NCI-H187 treated with DMSO at 0.1 percent for 48 hours (cell line): ENCODE measurements at regions not wholly inside any gene's neighbourhood (a gene's known extent, or its start where the extent isn't known, plus 50 kb on each side); places are given as distances from the start of the nearest gene placed in this dataset.

Source experiments
- DNase-seq: peaks from one replicate; lab custom pipeline; 2025; lab: John Stamatoyannopoulos, UW

- DNase-seq: no peak
Measured at GRCh38 chr16:63617047-63617989, 1504.5 kb downstream of the CDH11 start.

GRCh38 chr16:63614429-63614828 lies 1507.4 kb downstream of the CDH11 start:
- DNase-seq: no peak

GRCh38 chr16:63613701-63614100 lies 1508.2 kb downstream of the CDH11 start:
- DNase-seq: no peak

GRCh38 chr16:63612462-63613227 lies 1509.2 kb downstream of the CDH11 start:
- DNase-seq: no peak

- no peak for DNase-seq
Measured at GRCh38 chr16:63606778-63607177, 1515.1 kb downstream of the CDH11 start.

GRCh38 chr16:63602206-63602927 lies 1519.5 kb downstream of the CDH11 start:
- DNase-seq: no peak

GRCh38 chr16:63596716-63597115 lies 1525.1 kb downstream of the CDH11 start:
- DNase-seq: no peak

GRCh38 chr16:63592852-63593251 lies 1529.0 kb downstream of the CDH11 start:
- DNase-seq: no peak

GRCh38 chr16:63581570-63581969 lies 1540.3 kb downstream of the CDH11 start:
- DNase-seq: no peak

GRCh38 chr16:63578791-63579190 lies 1542.6 kb upstream of the CDH8 start:
- no peak for DNase-seq

- DNase-seq: no peak
Measured at GRCh38 chr16:63577891-63578290, 1541.7 kb upstream of the CDH8 start.

GRCh38 chr16:63575041-63575440 lies 1538.8 kb upstream of the CDH8 start:
- no peak for DNase-seq

GRCh38 chr16:63568164-63568563 lies 1531.9 kb upstream of the CDH8 start:
- no peak for DNase-seq

- no peak for DNase-seq
Measured at GRCh38 chr16:63563819-63564505, 1527.7 kb upstream of the CDH8 start.

GRCh38 chr16:63553980-63554379 lies 1517.7 kb upstream of the CDH8 start:
- DNase-seq: no peak

GRCh38 chr16:63539276-63539675 lies 1503.0 kb upstream of the CDH8 start:
- no peak for DNase-seq

GRCh38 chr16:63530974-63531373 lies 1494.7 kb upstream of the CDH8 start:
- no peak for DNase-seq

- no peak for DNase-seq
Measured at GRCh38 chr16:63530208-63530607, 1494.0 kb upstream of the CDH8 start.

GRCh38 chr16:63527404-63527803 lies 1491.2 kb upstream of the CDH8 start:
- no peak for DNase-seq

- no peak for DNase-seq
Measured at GRCh38 chr16:63516394-63516793, 1480.2 kb upstream of the CDH8 start.

- no peak for DNase-seq
Measured at GRCh38 chr16:63512910-63513309, 1476.7 kb upstream of the CDH8 start.

- no peak for DNase-seq
Measured at GRCh38 chr16:63497408-63497807, 1461.2 kb upstream of the CDH8 start.
